Suppressor macrophage (primary cell): ENCODE measurements at regions not wholly inside any gene's neighbourhood (a gene's known extent, or its start where the extent isn't known, plus 50 kb on each side); places are given as distances from the start of the nearest gene placed in this dataset.

Experiments
- DNase-seq, 4 experiments: peaks; one replicate each; pipeline ENCODE4 v3.0.0-alpha.2; 2020 to 2022

- peak; percentile 53 to 56 (median 56) for DNase-seq
Observed at GRCh38 chrX:40148385-40149285, 50.9 kb upstream of the BCOR start.

DNA sequence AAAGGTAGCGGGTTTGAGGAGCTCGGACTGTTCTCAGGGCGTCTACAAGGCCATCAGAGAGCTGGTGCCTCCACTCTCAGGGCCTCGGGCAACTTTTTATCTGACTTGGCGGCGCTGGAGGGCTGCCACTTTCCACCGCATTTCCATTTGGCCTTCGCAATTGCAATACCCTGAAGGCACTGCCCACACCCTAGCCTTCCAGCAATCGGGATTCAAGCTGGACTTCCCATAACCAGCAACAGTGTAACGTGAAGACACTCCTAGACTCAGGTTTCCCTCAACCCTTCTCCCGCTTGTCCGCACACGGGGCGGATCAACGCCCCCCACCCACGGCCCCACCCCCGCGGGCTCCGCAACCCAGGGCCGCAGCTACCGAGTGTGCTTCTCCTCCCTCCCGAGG, 50.2 kb upstream of the BCOR start:
- DNase-seq, result no peak
